ENCODE measurements at regions not wholly inside any gene's neighbourhood (a gene's known extent, or its start where the extent isn't known, plus 50 kb on each side); places are given as distances from the start of the nearest gene placed in this dataset.
A peak's percentile ranks its signal among the peaks of the same experiment; 100 is the strongest.

GRCh38 chr9:86445671-86446070, 91.5 kb upstream of the TUT7 start:
- FAIRE-seq (no peak), DNase-seq (ENCODE audit: extremely low spot score, insufficient read length, low read depth) (no peak)

DNA sequence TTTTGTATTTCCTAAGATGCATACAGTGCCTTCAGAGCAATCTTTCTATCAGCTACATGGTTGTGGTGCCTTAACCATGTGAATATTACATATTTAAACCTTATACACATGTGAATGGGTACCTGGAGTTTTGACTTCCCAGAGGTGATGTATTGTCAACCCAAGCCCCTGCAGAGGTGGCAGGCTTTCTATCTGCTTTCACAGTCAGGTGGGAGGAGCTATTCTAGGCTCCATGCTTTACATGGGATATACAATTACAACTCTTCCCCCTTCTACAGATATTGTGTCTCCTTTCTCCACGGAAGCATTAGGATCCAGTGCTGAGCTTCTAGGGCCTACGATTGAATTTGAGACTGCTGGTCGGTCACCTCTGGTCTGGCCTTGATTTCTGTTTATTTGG, 89.8 kb upstream of the TUT7 start:
- no peak for FAIRE-seq
- no peak for DNase-seq (ENCODE audit: extremely low spot score, insufficient read length, low read depth)

DNA sequence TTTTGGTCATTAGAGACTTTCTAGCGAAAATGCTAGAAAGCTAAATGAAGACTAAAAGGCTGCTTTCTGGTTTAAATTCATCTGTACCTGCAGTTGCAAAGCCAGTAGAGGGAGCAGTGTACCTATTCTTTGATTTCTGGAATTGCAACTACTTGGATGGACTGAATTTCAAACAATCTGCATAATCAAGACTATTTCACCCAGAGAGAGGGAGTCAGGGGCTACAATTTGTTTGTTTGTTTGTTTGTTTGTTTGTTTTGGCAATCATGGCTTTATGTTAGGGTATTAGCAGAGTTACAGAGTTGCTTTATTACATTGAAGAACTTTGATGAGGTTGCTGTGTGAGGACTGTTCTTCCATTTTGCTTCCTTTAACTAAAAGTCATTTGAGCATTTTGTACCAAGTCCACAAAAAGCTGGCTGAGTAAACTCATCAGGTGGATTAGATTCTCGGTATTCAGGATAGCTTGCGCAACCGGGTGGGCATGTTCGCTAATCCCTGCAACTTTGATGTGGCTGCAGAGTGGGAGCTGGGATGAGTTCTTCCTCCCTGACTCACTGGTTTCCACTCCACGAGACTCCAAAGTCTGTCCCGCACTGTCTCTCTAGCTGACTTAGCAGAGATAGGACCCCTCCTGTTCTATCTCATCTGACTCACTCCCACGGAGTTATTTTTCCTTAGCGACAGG, 80.0 kb upstream of the TUT7 start:
- no peak for DNase-seq (ENCODE audit: extremely low spot score, insufficient read length, low read depth)
- FAIRE-seq, result peak; percentile 84

DNA sequence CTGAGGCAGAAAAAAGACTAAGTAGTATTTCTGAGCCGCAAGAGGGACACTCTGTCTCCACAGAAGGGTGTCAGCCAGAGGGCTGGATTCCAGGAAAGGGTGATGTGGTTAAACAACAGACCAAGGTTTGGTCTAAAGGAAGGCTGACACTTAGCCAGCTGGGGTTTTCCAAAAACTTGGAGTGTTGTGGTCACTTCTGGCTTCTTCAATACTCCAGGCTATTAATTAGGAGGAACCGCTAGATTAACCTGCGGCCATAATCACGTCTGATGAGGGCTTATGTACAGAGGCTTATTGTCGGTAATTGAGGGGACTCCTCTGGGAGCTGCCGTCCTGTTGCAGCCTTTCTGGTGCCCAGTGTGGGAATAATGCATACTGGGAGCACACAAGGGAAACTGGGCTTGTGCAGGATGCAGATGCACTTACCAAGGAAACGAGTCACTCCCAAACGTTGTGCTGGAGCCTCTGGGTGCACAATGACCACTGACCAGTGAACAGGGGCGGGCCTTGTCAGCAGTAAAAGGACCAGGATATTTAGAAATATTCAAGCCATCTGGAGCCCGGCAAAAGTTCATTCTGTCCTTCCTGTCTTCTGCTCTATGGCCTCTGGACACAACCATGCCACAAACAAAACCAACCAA, 70.2 kb upstream of the TUT7 start:
- FAIRE-seq, result no peak

GRCh38 chr9:86413971-86414880, 60.0 kb upstream of the TUT7 start:
- FAIRE-seq, result no peak
- peak; percentile 14 for DNase-seq (ENCODE audit: extremely low spot score, insufficient read length, low read depth)

More for the DNA sequence above, 70.2 kb upstream of the TUT7 start:
- DNase-seq (ENCODE audit: extremely low spot score, insufficient read length, low read depth), result no peak

- FAIRE-seq (no peak), DNase-seq (ENCODE audit: extremely low spot score, insufficient read length, low read depth) (no peak)
These were observed 56.1 kb upstream of the TUT7 start for GRCh38 chr9:86410281-86410680.

GRCh38 chr9:86408121-86408520, 53.9 kb upstream of the TUT7 start:
- DNase-seq (ENCODE audit: extremely low spot score, insufficient read length, low read depth), result no peak

GRCh38 chr9:86407022-86407421, 52.8 kb upstream of the TUT7 start:
- no peak for FAIRE-seq
- DNase-seq (ENCODE audit: extremely low spot score, insufficient read length, low read depth), result no peak

More at GRCh38 chr9:86408121-86408520, 53.9 kb upstream of the TUT7 start:
- no peak for FAIRE-seq

DNA sequence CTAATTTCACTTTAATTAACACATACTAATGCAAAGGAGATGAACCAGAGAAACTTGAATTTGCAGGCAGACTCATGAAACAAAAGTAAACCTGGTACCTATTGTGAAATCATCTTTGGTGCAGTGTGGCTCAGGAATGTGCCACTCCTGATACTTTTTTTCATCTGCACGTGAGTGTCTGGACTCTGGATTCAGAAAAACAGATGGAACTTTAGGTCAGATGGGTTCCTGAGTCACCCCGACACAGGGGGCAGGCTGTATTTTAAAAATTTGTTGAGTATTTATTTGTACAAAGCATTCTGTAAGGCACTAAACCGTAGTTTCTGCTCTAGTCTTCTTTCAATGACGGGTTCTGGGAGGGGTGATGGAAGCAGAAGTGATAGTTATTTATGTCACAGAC, 52.2 kb upstream of the TUT7 start:
- DNase-seq (ENCODE audit: extremely low spot score, insufficient read length, low read depth) (no peak), FAIRE-seq (no peak)

DNA sequence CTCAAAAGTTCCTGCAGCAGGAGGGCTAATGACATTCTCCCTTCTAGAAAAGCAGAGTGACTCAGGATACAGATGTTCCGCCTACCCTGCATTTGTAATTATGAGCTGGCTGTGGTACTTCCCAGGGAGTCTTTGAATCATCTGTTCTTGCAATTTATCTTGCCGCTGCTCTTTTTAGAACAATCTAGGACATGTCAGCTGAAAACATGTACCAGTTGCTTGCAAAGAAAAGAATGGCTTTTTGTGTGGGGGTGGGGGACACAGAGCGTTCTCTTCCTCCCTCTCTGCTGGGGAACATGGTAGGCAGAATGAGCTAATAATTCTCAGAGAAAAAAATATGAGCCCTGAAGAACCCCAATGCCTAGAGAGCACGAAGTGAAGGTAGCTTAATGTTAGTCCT, 51.7 kb upstream of the TUT7 start:
- FAIRE-seq (no peak), DNase-seq (ENCODE audit: extremely low spot score, insufficient read length, low read depth) (no peak)

DNA sequence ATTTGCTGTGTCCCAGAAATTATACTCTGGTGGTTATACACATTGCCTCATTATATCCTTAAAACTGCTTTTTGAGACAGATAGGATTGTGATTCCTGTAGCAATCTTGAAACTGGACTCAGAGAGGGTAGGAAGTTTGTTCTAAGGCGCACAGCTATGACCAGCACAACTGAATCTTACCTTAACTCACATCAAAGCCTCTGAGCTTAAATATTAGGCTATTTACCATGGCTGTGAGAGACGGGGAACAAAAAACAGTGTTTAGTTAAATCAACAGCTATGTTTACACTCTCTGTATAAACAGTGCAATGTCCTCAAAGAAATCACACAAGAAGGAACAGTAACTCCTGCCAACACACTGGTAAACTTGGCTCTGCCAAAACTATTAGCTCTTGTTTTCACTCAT, 50.9 kb upstream of the TUT7 start:
- DNase-seq (ENCODE audit: extremely low spot score, insufficient read length, low read depth) (no peak), FAIRE-seq (no peak)

Measured in GM18507 (cell line).